Myocyte (in vitro differentiated cells): ENCODE measurements at regions not wholly inside any gene's neighbourhood (a gene's known extent, or its start where the extent isn't known, plus 50 kb on each side); places are given as distances from the start of the nearest gene placed in this dataset.
A peak's percentile ranks its signal among the peaks of the same experiment; 100 is the strongest.

ENCODE experiments used
- DNase-seq: peaks from one replicate; pipeline ENCODE4 v3.0.0-alpha.2; 2012; ENCODE audit warnings: low read depth

GRCh38 chrX:7286168-7286837 is 138.3 kb upstream of the PUDP start:
- no peak for DNase-seq

GRCh38 chrX:7285765-7286164 is 137.8 kb upstream of the PUDP start:
- no peak for DNase-seq

- no peak for DNase-seq
Observed at GRCh38 chrX:7283741-7284140, 135.8 kb upstream of the PUDP start.

- no peak for DNase-seq
Observed at GRCh38 chrX:7280520-7280919, 132.6 kb upstream of the PUDP start.

- DNase-seq: no peak
Observed at GRCh38 chrX:7272346-7272745, 124.4 kb upstream of the PUDP start.

GRCh38 chrX:7270933-7271332 is 123.0 kb upstream of the PUDP start:
- DNase-seq: no peak

- no peak for DNase-seq
Observed at GRCh38 chrX:7269991-7270390, 122.0 kb upstream of the PUDP start.

GRCh38 chrX:7269589-7269988 is 121.6 kb upstream of the PUDP start:
- DNase-seq: no peak

- peak; percentile 47 for DNase-seq
Observed at GRCh38 chrX:7266288-7266687, 118.3 kb upstream of the PUDP start.

GRCh38 chrX:7264399-7264798 is 116.4 kb upstream of the PUDP start:
- no peak for DNase-seq

- DNase-seq: peak; percentile 31
Observed at GRCh38 chrX:7263961-7264360, 116.0 kb upstream of the PUDP start.

- no peak for DNase-seq
Observed at GRCh38 chrX:7263330-7263729, 115.4 kb upstream of the PUDP start.

- no peak for DNase-seq
Observed at GRCh38 chrX:7262551-7262950, 114.6 kb upstream of the PUDP start.

GRCh38 chrX:7261672-7262332 is 113.8 kb upstream of the PUDP start:
- DNase-seq: no peak

- DNase-seq: no peak
Observed at GRCh38 chrX:7254144-7254543, 106.2 kb upstream of the PUDP start.

- DNase-seq: no peak
Observed at GRCh38 chrX:7253565-7253964, 105.6 kb upstream of the PUDP start.

GRCh38 chrX:7252013-7252610 is 104.2 kb upstream of the PUDP start:
- DNase-seq: no peak

GRCh38 chrX:7247346-7247745 is 99.4 kb upstream of the PUDP start:
- no peak for DNase-seq

- DNase-seq: no peak
Observed at GRCh38 chrX:7244405-7244804, 96.5 kb upstream of the PUDP start.

GRCh38 chrX:7242613-7243012 is 94.7 kb upstream of the PUDP start:
- no peak for DNase-seq

GRCh38 chrX:7240929-7241328 is 93.0 kb upstream of the PUDP start:
- no peak for DNase-seq

GRCh38 chrX:7235071-7235470 is 87.1 kb upstream of the PUDP start:
- DNase-seq: no peak
